Hepatocyte (in vitro differentiated cells): ENCODE measurements at regions not wholly inside any gene's neighbourhood (a gene's known extent, or its start where the extent isn't known, plus 50 kb on each side); places are given as distances from the start of the nearest gene placed in this dataset.
A peak's percentile ranks its signal among the peaks of the same experiment; 100 is the strongest.

Experiments
- DNase-seq: peaks from one replicate; pipeline ENCODE4 v3.0.0-alpha.2; 2016; ENCODE audit warnings: low spot score
- H2AFZ ChIP-seq: fragments of 200-600 bp; sonication (generic); 2 replicates; pipeline ENCODE4 v1.6.0; 2016; ENCODE audit warnings: antibody characterized with exemption, mild to moderate bottlenecking
- H3K27ac ChIP-seq: fragments of 200-600 bp; sonication (generic); 2 replicates; pipeline ENCODE4 v1.5.1; 2016; ENCODE audit warnings: mild to moderate bottlenecking
- H3K27me3 ChIP-seq: fragments of 200-600 bp; sonication (generic); 2 replicates; pipeline ENCODE4 v1.6.1; 2016
- H3K36me3 ChIP-seq: fragments of 200-600 bp; sonication (generic); replicated peaks from 2 replicates; pipeline ENCODE4 v1.5.1; 2016; ENCODE audit warnings: low read depth; ENCODE audit not compliant: insufficient read depth
- H3K4me1 ChIP-seq: fragments of 200-600 bp; sonication (generic); 2 replicates; pipeline ENCODE4 v1.5.1; 2016; ENCODE audit warnings: mild to moderate bottlenecking, moderate library complexity; ENCODE audit not compliant: insufficient read depth
- H3K4me2 ChIP-seq: fragments of 200-600 bp; sonication (generic); 2 replicates; pipeline ENCODE4 v1.6.0; 2016
- H3K4me3 ChIP-seq: fragments of 200-600 bp; sonication (generic); 2 replicates; pipeline ENCODE4 v1.5.1; 2016; ENCODE audit warnings: mild to moderate bottlenecking
- H3K79me2 ChIP-seq: fragments of 200-600 bp; sonication (generic); 2 replicates; pipeline ENCODE4 v1.6.0; 2017; ENCODE audit warnings: mild to moderate bottlenecking
- H3K9me2 ChIP-seq: fragments of 200-600 bp; sonication (generic); replicated peaks from 2 replicates; pipeline ENCODE4 v1.6.0; 2017; ENCODE audit warnings: mild to moderate bottlenecking; ENCODE audit not compliant: insufficient read depth
- H3K9me3 ChIP-seq: fragments of 200-600 bp; sonication (generic); 2 replicates; pipeline ENCODE4 v1.5.1; 2016; ENCODE audit warnings: low read depth, mild to moderate bottlenecking
- H4K20me1 ChIP-seq: fragments of 200-600 bp; sonication (generic); 2 replicates; pipeline ENCODE4 v1.6.0; 2016; ENCODE audit warnings: mild to moderate bottlenecking; ENCODE audit not compliant: insufficient read depth, poor library complexity, severe bottlenecking
- CTCF ChIP-seq: fragments of 200-600 bp; sonication (generic); IDR thresholded peaks from 2 replicates; pipeline ENCODE4 v1.5.1; 2016; ENCODE audit warnings: antibody characterized with exemption, mild to moderate bottlenecking; ENCODE audit not compliant: poor library complexity
- EZH2 ChIP-seq: fragments of 200-600 bp; sonication (generic); IDR thresholded peaks from 2 replicates; pipeline ENCODE4 v1.6.1; 2016; ENCODE audit warnings: antibody characterized with exemption, mild to moderate bottlenecking, borderline replicate concordance
- EZH2phosphoT487 ChIP-seq: fragments of 200-600 bp; sonication (generic); IDR thresholded peaks from one replicate; pipeline ENCODE4 v1.6.1; 2018; ENCODE audit warnings: antibody characterized with exemption, mild to moderate bottlenecking, low read depth, moderate library complexity; ENCODE audit not compliant: unreplicated experiment, severe bottlenecking
- WGBS: methylation state at CpG from one replicate; pipeline ENCODE4 v1.1.6; 2016; ENCODE audit warnings: low lambda C conversion rate; ENCODE audit errors: missing lambda C conversion rate; 5-methylcytosine and 5-hydroxymethylcytosine counted together

GRCh38 chr10:114876602-114877300, 55.2 kb downstream of the FHIP2A start:
- Histone ChIP-seq H3K27ac (no peak overlapping the region), H3K4me3 (no peak overlapping the region), H3K27me3 (no peaks in the 10 kb centered on the region), H3K9me2 (no peaks in the 10 kb centered on the region), H3K79me2 (no peaks in the 10 kb centered on the region), H3K4me1 (peaks cover 5% of the 10 kb centered on the region), H2AFZ (no peak overlapping the region), H4K20me1 (no peaks in the 10 kb centered on the region), H3K9me3 (no peaks in the 10 kb centered on the region), H3K36me3 (no peaks in the 10 kb centered on the region), H3K4me2 (peak overlapping the region; percentile 55)
- 34% methylated on average over 20 of the region's 20 CpGs for WGBS
- DNase-seq: peak; percentile 81
- TF ChIP-seq CTCF (peak; percentile 80), EZH2phosphoT487 (no peak)

GRCh38 chr10:114877301-114877644, 55.7 kb downstream of the FHIP2A start:
- H2AFZ ChIP-seq: no peak overlapping the region
- no peak overlapping the region for H3K27ac ChIP-seq
- no peaks in the 10 kb centered on the region for H3K9me3 ChIP-seq
- H3K36me3 ChIP-seq: no peaks in the 10 kb centered on the region
- H3K79me2 ChIP-seq: no peaks in the 10 kb centered on the region
- H3K4me1 ChIP-seq: peaks cover 5% of the 10 kb centered on the region
- no peaks in the 10 kb centered on the region for H3K9me2 ChIP-seq
- TF ChIP-seq EZH2 (no peak), CTCF (no peak), EZH2phosphoT487 (no peak)
- 56% methylated on average over 6 of the region's 6 CpGs for WGBS
- H4K20me1 ChIP-seq: no peaks in the 10 kb centered on the region
- DNase-seq: no peak
- H3K27me3 ChIP-seq: no peaks in the 10 kb centered on the region
- no peak overlapping the region for H3K4me3 ChIP-seq
- peak overlapping the region; percentile 55 for H3K4me2 ChIP-seq

GRCh38 chr10:114879093-114879492, 57.5 kb downstream of the FHIP2A start:
- H3K4me1 ChIP-seq: peaks cover 5% of the 10 kb centered on the region
- H4K20me1 ChIP-seq: no peaks in the 10 kb centered on the region
- TF ChIP-seq EZH2phosphoT487 (no peak), EZH2 (no peak), CTCF (no peak)
- H3K36me3 ChIP-seq: no peaks in the 10 kb centered on the region
- no peak overlapping the region for H3K27ac ChIP-seq
- no peaks in the 10 kb centered on the region for H3K27me3 ChIP-seq
- H3K4me2 ChIP-seq: peak overlapping the region; percentile 65
- no peak overlapping the region for H3K4me3 ChIP-seq
- peak overlapping the region; percentile 14 for H2AFZ ChIP-seq
- no peaks in the 10 kb centered on the region for H3K9me3 ChIP-seq
- no peaks in the 10 kb centered on the region for H3K9me2 ChIP-seq
- no peak for DNase-seq
- no peaks in the 10 kb centered on the region for H3K79me2 ChIP-seq
